ENCODE measurements at regions not wholly inside any gene's neighbourhood (a gene's known extent, or its start where the extent isn't known, plus 50 kb on each side); places are given as distances from the start of the nearest gene placed in this dataset.
"Not testable (repeated sequence)": the region's sequence is repeated elsewhere in the genome, so short reads cannot be mapped to it uniquely, and the experiment has no call there.

DNA sequence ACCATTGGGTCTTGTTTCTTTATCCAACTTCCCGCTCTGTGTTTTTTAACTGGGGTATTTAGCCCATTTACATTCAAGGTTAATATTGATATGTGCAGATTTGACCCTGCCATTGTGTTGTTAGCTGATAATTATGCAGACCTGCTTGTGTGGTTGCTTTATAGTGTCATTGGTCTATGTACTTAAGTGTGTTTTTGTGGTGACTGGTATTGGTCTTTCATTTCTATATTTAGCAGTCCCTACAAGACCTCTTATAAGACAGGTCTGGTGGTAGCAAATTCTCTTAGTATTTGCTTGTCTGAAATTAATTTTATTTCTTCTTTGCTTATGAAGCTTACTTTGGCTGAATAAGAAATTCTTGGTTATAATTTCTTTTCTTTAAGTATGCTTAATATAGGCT lies 698.1 kb downstream of the DTWD2 start:
- DNase-seq (ENCODE audit: low read depth, low spot score) = no peak

DNA sequence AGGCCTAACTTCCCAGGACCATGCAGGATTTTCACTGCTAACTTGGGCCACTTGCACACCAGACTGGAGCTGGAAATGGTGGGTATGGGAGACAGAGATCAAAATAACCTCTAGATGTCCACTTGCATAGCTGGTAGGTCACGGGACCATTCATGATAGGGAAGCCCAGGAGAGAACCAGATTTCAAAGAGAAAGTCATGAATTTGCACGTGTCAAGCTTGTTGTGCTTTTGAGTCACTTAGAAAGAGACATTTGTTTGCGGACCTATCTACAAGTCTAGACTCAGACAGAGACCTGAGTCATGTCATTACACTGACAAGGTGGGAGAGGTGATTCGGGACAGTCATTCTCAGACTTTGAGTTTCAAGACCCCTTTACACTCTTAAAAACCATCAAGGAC lies 704.1 kb downstream of the DTWD2 start:
- DNase-seq (ENCODE audit: low read depth, low spot score) = not testable (repeated sequence)

DNA sequence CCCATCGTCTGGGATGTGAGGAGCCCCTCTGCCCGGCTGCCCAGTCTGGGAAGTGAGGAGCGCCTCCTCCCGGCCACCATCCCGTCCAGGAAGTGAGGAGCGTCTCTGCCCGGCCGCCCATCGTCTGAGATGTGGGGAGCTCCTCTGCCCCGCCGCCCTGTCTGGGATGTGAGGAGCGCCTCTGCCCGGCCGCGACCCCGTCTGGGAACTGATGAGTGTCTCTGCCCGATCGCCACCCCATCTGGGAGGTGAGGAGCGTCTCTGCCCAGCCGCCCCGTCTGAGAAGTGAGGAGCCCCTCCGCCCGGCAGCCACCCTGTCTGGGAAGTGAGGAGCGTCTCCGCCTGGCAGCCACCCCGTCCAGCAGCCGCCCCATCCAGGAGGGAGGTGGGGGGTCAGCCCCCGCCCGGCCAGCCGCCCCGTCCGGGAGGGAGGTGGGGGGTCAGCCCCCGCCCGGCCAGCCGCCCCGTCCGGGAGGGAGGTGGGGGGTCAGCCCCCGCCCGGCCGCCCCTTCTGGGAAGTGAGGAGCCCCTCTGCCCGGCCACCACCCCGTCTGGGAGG lies 705.8 kb downstream of the DTWD2 start:
- not testable (repeated sequence) for DNase-seq (ENCODE audit: low read depth, low spot score)

DNA sequence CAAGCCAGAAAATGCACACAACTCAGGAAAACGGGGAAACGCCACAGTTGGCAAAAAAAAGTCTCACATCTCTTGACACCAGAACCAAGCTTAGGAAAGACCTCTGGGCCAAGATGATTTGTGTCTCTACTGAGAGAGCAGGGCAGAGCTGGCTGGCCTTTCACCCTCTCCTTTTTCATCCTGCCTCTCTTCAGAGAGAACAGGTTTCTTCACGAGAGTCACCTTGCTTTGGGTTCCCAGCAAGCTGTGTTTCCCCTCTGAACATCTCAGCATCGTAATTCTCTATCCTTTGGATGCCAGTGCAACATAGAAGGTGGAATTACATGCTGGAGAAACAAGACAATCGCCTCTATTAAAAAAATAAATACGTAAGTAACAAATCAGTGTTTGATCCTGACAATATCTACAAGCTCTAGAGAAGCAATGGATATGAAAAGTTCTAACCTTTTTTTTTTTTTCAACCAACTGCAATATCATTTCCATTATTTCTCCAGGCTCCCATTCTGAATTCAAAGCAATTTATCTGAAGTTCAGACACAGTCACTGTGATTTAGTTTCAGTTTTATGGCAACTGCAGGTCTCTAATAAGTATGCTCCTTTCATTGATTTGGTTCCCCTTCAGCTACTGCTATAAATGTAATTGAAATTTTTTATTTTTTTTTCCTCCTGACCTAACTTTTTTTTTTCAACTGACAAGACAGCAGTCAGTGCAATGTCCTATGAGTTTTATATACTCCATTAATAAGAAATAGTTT lies 708.6 kb downstream of the DTWD2 start:
- no peak for DNase-seq (ENCODE audit: low read depth, low spot score)

DNA sequence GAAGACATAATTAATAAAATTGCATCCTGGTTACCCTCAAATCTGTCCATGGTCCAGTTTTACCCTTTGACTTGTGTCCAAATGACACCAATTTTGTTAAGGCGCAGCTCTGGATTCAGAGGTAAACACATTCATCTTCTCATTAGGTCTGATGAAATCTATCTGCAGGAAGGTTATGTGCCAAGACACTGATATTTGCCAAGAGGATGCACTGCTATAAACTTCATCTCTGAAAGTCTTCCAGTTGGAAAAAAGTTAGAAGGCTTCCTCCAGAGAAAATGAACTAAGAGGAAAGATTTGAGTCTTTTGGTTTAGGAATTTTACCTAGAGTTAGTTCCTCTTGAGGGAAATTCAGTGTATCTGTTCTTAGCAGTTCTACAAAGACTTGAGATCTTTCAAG lies 717.8 kb downstream of the DTWD2 start:
- no peak for DNase-seq (ENCODE audit: low read depth, low spot score)

DNA sequence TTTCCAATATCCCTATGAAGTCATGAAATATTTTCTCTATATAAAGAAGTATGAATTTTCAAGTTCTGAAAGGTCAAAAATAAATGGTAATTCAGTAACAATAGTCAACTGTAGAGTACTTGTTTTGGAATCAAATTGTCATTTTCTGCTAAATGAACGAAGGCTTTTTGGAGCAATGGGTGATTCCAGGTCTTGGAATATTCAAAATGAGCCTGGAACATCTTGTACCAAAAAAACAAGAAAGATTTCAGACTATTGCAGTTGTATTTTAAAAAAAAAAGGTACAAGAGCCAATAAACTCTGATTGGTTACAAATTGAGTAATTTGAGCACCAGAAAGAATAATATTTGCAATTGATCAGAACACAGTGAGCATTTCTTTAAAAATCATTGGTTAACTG lies 730.1 kb downstream of the DTWD2 start:
- DNase-seq (ENCODE audit: low read depth, low spot score) = no peak

DNA sequence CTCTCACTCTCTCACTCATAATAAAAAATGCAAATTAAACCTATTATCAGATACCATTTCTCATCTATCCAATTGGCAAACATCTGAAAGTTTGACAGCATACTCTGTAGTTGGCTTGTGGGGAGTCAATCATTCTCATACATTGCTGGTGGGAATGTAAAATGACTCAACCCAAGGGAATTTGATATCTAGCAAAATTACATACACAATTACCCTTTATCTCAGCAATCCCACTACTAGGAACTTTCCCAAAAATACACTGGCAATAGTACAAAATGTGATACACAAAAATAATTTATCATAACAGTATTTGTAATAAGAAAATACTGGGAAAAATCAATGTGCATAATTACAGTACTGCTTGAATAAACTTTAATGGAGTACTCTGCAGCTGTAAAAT lies 731.3 kb downstream of the DTWD2 start:
- no peak for DNase-seq (ENCODE audit: low read depth, low spot score)

DNA sequence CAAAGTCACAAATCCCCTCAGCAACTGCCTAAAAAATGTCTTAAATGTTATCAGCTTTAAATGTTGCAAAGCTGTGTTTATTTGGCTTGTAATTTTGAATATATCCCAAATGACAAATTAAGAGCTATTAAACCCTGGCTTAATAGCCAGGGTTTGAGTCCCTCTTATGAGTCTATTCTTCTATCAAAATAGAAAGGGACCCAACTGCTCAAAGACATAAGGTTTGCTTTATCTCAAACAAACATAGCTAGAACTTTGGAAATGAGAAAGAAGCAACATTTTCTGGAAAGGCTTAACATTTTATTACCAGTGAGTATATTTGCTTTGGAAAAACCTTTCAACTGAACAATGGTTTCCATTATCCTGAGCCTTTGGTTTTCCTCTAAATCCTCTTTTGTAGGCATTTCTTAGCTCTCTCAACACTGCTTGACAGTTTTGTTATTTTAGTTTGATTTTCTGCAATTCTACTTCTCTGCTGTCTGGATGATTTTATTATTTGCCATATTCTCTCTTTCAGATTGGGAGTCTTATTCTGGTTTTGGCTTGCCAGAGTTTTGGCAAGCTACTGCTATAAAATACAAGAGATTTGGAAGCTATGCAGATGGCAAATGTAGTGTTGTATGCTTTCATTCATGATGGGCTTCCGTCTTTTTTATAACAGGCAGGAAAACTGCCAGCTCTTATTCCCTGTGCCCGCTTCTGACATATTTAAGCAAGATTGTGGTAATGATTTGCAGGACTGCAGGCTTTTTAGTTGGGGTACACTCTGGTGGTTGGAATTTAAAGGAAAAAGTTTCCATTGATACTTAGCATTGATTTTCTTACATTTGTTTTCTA lies 734.9 kb downstream of the DTWD2 start:
- DNase-seq (ENCODE audit: low read depth, low spot score) = no peak

DNA sequence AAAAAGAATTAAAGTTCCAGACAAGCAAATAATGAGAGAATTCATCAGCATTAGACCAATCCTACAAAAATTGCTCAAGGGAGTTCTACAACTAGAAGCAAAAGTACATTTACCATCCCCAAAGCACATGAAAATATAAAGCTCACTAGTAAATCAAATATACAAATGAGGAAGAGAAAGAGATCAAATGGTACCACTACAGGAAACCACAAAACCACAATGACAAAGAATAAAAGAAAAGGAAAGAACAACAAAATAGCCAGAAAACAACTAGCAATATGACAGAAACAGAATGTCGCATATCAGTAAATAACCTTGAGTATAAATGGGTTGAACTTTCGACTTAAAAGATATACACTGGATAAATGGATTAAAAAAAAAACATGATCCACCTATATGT lies 739.0 kb downstream of the DTWD2 start:
- DNase-seq (ENCODE audit: low read depth, low spot score) = no peak

DNA sequence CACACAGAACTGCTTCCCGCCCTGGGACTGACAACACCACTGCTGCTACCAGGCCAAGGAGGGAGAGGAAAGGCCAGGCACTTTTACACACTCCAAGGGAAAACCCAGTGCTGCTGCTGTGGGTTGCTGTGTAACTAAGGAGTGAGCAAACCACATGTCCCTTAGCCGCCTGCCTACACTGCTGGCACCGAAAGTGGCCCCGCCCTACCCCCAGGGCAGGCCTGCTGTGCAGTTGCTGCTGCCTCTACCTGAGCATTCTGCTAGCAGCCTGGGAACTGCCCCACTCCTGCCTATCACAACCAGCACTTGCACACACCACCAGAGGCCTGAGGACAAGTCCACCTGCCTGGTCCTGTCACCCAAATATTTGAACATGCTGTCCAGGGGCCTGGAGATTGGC lies 740.9 kb downstream of the DTWD2 start:
- DNase-seq (ENCODE audit: low read depth, low spot score) = peak; percentile 26

DNA sequence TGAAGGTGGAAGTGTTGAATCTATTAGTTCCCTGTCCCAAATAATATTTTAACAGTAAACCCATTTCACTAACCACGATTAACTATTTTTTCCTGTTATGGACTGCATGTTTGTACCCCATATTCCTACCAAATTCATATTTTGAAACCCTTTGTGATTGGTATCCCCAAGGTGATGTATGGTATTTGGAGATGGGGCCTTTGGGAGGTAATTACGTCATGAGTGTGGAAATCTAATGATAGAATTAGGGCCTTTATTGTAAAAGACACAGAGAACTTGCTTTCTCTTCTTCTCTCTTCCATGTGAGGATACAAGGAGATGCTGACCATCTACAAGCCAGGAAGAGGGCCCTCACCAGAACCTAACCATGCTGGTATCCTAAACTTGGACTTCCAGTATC lies 744.7 kb downstream of the DTWD2 start:
- no peak for DNase-seq (ENCODE audit: low read depth, low spot score)

DNA sequence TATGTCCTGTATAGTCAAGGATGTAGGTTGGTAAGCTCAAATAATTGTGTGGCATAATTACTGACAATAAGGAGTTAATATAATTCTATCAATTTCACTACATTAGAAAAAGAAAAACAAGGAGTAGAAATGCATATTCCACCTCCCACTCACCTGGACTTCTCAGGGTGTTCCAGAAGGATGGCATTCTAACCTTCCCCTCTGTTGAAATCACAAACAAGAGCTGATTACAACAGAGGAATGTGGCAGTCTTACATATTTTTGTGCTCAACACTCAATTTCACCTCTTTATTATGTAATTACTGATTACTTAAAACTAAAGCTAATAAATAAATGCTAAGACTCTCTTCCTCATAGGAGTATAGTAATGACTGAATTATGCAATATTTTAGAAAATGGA lies 745.3 kb downstream of the DTWD2 start:
- no peak for DNase-seq (ENCODE audit: low read depth, low spot score)

DNA sequence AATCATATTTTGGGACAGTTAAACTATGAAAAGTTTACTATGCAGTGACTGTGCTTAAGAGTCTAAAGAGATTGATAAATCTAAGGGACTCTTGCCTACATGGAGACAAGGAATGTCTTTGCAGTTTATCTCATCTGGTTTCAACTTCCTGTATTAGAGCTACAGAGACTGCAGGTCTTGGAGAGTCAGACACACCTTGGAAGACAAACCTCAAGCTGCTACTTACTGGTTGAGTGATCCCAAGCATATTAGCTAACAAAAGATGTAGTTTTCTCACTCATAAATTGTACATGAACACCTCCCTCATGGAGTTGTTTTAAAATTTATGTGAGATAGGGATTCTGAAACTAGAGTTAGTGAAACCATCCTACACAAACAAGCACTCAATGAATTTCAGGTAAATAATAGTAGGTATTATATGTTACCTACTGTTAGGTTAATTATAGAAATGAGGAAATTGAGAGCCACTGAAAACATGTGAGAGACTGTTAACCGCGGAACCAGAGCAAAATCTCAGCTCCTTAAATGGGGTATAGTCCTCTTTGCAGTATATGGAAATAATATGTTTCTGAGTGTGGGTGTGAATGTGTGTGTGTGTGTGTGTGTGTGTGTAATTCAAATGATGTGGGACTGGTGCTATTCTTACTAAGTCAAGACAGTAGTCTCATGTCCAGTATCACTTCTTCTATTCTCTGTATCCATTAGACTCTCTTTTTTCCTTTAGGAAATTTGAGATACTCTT lies 752.1 kb downstream of the DTWD2 start:
- no peak for DNase-seq (ENCODE audit: low read depth, low spot score)

DNA sequence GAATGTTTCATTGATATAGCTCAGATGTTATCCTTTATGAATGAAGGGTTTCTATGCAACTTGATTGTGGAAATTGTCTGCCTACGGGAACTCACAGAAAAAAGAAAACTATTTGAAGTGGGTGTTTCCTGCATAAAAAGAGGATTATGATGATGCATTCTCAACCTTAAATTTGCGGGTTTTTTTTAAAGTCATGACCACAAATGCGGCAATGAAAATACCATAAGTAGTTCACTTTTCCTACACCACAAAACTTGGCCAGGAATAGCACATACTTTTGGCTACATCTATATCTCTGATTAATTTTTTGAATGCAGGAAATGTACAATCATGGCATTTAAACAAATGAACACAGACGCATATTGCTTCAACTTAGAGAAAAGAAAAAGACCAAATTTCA lies 754.7 kb downstream of the DTWD2 start:
- no peak for DNase-seq (ENCODE audit: low read depth, low spot score)

DNA sequence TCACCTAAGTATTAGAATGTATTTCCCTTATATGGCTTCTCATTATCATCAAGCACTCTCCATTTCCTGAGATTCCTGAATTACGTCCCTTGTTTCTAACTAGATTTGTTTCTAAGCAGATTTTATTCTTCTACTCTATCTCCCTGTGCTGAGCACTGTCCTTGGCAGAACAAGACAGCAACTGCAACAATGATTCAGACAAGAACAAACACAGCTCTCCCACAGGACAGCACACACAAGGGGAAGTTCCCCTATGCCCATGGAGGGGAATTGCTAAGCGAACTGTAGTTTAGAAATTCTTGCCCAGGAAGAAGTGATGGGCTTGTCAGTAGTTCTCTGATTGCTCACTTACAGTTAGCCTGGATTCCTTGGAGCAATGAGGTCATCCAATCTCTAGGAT lies 759.9 kb downstream of the DTWD2 start:
- DNase-seq (ENCODE audit: low read depth, low spot score) = no peak

DNA sequence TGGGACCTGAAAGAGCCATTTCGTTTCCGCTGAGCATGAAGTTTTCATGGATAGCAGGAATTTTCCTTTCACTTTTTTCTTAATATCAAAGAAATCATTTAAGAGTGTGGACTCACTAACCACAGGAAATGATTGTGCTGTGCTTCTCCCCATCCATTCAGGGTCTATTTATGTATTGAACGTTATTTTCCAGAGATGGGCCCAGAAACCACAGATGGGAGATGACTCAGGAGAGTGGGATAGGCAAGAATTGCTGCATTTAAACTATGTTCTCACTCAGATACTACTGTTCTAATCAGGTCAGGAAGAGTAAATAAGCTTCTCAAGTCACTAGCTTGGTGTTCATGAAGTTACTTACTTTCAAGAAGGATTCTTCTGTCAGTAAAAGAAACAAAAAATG lies 763.8 kb downstream of the DTWD2 start:
- no peak for DNase-seq (ENCODE audit: low read depth, low spot score)

DNA sequence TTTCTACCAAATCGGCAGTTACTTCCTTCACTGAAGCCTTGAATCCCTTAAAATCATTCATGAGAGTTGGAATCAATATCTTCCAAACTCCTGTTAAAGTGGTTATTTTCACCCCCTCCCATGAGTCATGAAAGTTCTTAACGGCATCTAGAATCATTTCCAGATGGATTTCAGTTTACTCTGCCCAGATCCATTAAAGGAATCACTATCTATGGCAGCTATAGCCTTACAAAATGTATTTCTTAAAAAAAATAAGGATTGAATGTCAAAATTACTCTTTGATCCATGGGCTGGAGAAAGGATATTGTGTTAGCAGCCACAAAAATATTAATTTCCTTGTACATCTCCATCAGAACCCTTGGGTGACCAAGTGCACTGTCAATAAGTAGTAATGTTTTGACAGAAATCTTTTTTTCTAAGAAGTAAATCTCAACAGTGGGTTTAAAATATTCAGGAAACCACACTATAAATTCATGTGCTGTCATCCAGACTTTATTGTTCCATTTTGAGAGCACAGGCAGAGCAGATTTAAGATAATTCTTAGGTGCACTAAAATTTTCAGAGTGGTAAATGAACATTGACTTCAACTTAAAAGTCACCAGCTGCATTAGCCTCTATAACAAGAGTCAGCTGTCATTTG lies 767.7 kb downstream of the DTWD2 start:
- DNase-seq (ENCODE audit: low read depth, low spot score) = no peak

DNA sequence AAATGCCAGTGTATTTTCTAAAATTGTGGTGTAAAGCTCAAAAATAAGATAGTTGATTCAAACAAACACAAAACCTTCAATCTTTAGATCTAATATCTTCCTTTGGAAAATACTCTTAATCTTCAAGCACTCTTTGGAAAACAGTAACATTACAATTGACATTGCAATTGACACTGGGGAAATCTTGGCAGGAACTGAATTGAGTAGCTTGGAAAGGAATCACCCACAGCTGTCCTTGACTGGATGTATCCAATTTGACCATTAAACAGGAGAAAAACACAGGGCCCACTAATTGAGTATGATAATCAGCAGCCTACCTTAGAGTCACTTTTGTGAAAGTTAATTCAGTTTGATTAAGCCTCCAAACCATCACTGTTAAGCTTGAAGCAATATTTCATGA lies 776.7 kb downstream of the DTWD2 start:
- no peak for DNase-seq (ENCODE audit: low read depth, low spot score)

DNA sequence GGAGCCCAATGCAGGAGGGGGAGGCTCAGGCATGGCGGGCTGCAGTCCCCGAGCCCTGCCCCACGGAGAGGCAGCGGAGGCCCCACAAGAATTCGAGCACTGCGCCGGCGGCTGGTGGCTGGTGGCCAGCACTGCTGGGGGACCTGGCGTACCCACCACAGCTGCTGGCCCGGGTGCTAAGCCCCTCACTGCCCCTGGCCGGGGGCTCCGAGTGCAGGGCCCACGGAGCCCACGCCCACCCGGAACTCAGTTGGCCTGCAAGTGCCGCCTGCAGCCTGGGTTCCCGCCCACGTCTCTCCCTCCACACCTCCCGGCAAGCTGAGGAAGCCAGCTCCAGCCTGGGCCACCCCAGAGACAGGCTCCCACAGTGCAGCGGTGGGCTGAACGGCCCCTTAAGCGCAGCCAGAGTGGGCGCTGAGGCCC lies 780.3 kb downstream of the DTWD2 start:
- DNase-seq (ENCODE audit: low read depth, low spot score) = no peak

DNA sequence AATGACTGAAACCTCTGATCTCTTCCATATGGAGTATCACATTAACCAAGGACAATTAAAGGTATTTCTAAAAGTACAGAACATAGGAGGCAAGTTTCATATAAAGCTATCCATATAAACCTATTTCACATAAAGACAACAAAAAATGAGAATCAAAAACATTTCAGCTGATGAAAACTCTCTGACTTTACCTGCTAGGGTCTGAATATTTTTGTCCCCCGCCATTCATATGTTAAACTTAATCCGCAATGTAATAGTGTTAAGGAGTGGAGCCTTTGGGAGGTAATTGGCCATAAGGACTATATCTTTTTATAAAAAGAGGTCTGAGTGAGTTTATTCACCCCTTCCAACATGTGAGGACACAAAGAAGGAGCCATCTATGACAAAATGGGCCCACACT lies 788.5 kb downstream of the DTWD2 start:
- no peak for DNase-seq (ENCODE audit: low read depth, low spot score)

DNA sequence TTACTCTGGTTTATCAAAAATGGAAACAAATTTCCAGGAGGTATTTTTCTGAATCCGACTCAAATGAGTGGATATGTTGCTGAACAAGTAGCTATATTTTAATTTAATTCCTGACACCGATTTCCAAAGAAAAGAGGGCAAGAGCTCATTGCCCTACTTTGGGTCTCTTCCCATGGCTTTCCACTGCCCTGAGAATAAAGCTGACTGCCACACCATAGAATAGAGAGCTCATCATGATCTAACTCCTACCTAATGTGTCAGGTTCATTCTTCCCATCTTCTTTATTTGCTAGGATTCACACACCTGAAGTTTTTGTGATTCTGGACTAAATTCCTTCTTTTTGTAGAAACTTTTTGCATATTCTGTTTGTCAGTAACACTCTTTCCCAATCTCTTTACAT lies 792.1 kb downstream of the DTWD2 start:
- no peak for DNase-seq (ENCODE audit: low read depth, low spot score)

DNA sequence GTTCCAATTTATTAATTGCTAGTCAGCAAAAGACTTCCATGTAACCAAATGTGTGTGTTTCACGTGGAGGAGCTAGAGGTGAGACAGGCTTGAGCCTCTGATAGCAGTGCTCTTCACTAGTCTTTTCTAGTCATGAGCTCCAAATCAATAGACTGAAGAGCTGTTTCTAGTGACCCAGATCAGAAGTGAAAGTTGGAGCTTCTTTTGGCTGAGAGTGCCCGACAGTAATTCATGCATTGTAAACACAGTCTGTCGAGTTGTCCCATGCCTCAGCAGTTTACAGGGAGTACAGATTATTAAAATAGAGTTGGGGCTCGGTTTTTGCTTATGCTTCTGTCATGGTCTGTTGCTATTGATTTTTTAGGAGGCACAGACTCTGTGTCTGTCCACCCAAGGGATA lies 793.1 kb downstream of the DTWD2 start:
- DNase-seq (ENCODE audit: low read depth, low spot score) = no peak

Measured in ELF-1 (cell line).